NCI-H1417 (cell line): ENCODE measurements at regions not wholly inside any gene's neighbourhood (a gene's known extent, or its start where the extent isn't known, plus 50 kb on each side); places are given as distances from the start of the nearest gene placed in this dataset.
A peak's percentile ranks its signal among the peaks of the same experiment; 100 is the strongest.

Experiments
- DNase-seq, 3 experiments: peaks; one replicate each; lab custom pipeline; 2025; lab: John Stamatoyannopoulos, UW

- no peak for DNase-seq
Measured at GRCh38 chr6:87995461-87995860, 52.2 kb upstream of the SPACA1 start.

- DNase-seq: no peak
Measured at GRCh38 chr6:87993356-87993755, 54.3 kb upstream of the SPACA1 start.

- no peak for DNase-seq
Measured at GRCh38 chr6:87990871-87991270, 56.8 kb upstream of the SPACA1 start.

GRCh38 chr6:87982134-87982533 lies 65.5 kb upstream of the SPACA1 start:
- DNase-seq: peak in 1 of 3 experiments; percentile 4

GRCh38 chr6:87979737-87980136 lies 67.9 kb upstream of the SPACA1 start:
- DNase-seq: no peak

GRCh38 chr6:87976616-87977015 lies 71.0 kb upstream of the SPACA1 start:
- no peak for DNase-seq

- DNase-seq: no peak
Measured at GRCh38 chr6:87975561-87975960, 72.1 kb upstream of the SPACA1 start.

- no peak for DNase-seq
Measured at GRCh38 chr6:87972279-87972678, 75.4 kb upstream of the SPACA1 start.

GRCh38 chr6:87971605-87972262 lies 75.9 kb upstream of the SPACA1 start:
- no peak for DNase-seq

- peak; percentile 25 to 86 (median 67) for DNase-seq
Measured at GRCh38 chr6:87968435-87969278, 79.0 kb upstream of the SPACA1 start.

- no peak for DNase-seq
Measured at GRCh38 chr6:87965806-87966205, 81.8 kb upstream of the SPACA1 start.

- DNase-seq: no peak
Measured at GRCh38 chr6:87959083-87959482, 88.6 kb upstream of the SPACA1 start.

- no peak for DNase-seq
Measured at GRCh38 chr6:87951751-87952150, 95.9 kb upstream of the SPACA1 start.

GRCh38 chr6:87950614-87951013 lies 97.0 kb upstream of the SPACA1 start:
- DNase-seq: no peak

- no peak for DNase-seq
Measured at GRCh38 chr6:87949194-87949593, 98.4 kb upstream of the SPACA1 start.

- DNase-seq: no peak
Measured at GRCh38 chr6:87946669-87947068, 101.0 kb upstream of the SPACA1 start.

GRCh38 chr6:87945966-87946365 lies 101.7 kb upstream of the SPACA1 start:
- peak in 1 of 3 experiments; percentile 5 for DNase-seq

GRCh38 chr6:87945181-87945580 lies 102.5 kb upstream of the SPACA1 start:
- DNase-seq: no peak

- DNase-seq: peak in 2 of 3 experiments; percentile 40 to 47
Measured at GRCh38 chr6:87944541-87944954, 103.1 kb upstream of the SPACA1 start.

- no peak for DNase-seq
Measured at GRCh38 chr6:87943191-87943590, 104.5 kb upstream of the SPACA1 start.

- DNase-seq: no peak
Measured at GRCh38 chr6:87941556-87942358, 105.9 kb upstream of the SPACA1 start.

- peak in 1 of 3 experiments; percentile 78 for DNase-seq
Measured at GRCh38 chr6:87939776-87940175, 107.9 kb upstream of the SPACA1 start.

GRCh38 chr6:87938287-87938686 lies 109.4 kb upstream of the SPACA1 start:
- no peak for DNase-seq
